ENCODE measurements at regions not wholly inside any gene's neighbourhood (a gene's known extent, or its start where the extent isn't known, plus 50 kb on each side); places are given as distances from the start of the nearest gene placed in this dataset.

DNA sequence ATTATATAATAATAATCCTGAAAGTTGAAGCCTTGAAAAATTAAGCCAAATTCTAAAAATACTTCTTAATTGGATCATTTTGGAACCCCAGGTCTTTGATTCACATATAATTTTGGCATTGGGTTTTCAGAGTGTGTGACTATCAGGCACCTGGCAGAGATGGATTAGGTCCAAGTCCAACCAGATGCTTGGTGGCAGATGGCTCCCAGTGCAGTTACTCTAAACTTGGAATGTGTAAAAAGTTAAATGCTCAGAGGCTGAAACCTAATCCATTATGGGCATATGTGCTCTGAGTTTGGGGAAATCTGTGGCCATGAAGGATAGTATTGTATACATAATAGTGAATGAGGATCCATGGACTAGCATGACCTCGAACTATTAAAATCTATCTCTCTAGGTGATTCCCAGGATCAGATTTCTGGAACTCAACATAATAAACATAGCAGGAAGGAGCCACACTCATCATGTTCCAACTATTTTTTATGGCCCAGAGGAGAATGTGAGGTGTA lies 333.0 kb downstream of the RPRM start:
- TF ChIP-seq, protein P1, sequence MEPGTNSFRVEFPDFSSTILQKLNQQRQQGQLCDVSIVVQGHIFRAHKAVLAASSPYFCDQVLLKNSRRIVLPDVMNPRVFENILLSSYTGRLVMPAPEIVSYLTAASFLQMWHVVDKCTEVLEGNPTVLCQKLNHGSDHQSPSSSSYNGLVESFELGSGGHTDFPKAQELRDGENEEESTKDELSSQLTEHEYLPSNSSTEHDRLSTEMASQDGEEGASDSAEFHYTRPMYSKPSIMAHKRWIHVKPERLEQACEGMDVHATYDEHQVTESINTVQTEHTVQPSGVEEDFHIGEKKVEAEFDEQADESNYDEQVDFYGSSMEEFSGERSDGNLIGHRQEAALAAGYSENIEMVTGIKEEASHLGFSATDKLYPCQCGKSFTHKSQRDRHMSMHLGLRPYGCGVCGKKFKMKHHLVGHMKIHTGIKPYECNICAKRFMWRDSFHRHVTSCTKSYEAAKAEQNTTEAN (CRISPR knock-in tag; conservative IDR thresholded peaks at IDR 0.05): no peak
- TF ChIP-seq NFYB (CRISPR knock-in tag; IDR thresholded peaks at IDR 0.05) (no peak), POLR2A (IDR thresholded peaks at IDR 0.05; ENCODE audit: insufficient read depth in 1 of 2, low read depth in 2 of 2, low read length in 2 of 2) (no peak), ELF4 (CRISPR knock-in tag; IDR thresholded peaks at IDR 0.05; ENCODE audit: borderline replicate concordance) (no peak), TGIF2 (CRISPR knock-in tag; IDR thresholded peaks at IDR 0.05) (no peak), ZSCAN30 (CRISPR knock-in tag; IDR thresholded peaks at IDR 0.05) (no peak), MTA3 (CRISPR knock-in tag; IDR thresholded peaks at IDR 0.05) (no peak), EZH2 (conservative IDR thresholded peaks at IDR 0.05; ENCODE audit: low read depth, low read length) (no peak)
- TF ChIP-seq, protein P2, sequence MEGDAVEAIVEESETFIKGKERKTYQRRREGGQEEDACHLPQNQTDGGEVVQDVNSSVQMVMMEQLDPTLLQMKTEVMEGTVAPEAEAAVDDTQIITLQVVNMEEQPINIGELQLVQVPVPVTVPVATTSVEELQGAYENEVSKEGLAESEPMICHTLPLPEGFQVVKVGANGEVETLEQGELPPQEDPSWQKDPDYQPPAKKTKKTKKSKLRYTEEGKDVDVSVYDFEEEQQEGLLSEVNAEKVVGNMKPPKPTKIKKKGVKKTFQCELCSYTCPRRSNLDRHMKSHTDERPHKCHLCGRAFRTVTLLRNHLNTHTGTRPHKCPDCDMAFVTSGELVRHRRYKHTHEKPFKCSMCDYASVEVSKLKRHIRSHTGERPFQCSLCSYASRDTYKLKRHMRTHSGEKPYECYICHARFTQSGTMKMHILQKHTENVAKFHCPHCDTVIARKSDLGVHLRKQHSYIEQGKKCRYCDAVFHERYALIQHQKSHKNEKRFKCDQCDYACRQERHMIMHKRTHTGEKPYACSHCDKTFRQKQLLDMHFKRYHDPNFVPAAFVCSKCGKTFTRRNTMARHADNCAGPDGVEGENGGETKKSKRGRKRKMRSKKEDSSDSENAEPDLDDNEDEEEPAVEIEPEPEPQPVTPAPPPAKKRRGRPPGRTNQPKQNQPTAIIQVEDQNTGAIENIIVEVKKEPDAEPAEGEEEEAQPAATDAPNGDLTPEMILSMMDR (CRISPR knock-in tag; IDR thresholded peaks at IDR 0.05): no peak
- TF ChIP-seq, protein P3, sequence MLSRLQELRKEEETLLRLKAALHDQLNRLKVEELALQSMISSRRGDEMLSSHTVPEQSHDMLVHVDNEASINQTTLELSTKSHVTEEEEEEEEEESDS (CRISPR knock-in tag; IDR thresholded peaks at IDR 0.05; ENCODE audit: borderline replicate concordance): no peak
- TF ChIP-seq, protein P4, sequence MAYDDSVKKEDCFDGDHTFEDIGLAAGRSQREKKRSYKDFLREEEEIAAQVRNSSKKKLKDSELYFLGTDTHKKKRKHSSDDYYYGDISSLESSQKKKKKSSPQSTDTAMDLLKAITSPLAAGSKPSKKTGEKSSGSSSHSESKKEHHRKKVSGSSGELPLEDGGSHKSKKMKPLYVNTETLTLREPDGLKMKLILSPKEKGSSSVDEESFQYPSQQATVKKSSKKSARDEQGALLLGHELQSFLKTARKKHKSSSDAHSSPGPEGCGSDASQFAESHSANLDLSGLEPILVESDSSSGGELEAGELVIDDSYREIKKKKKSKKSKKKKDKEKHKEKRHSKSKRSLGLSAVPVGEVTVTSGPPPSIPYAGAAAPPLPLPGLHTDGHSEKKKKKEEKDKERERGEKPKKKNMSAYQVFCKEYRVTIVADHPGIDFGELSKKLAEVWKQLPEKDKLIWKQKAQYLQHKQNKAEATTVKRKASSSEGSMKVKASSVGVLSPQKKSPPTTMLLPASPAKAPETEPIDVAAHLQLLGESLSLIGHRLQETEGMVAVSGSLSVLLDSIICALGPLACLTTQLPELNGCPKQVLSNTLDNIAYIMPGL (CRISPR knock-in tag; IDR thresholded peaks at IDR 0.05; ENCODE audit: borderline replicate concordance in 1 of 2, low read depth in 1 of 2): no peak
- TF ChIP-seq, protein P5, sequence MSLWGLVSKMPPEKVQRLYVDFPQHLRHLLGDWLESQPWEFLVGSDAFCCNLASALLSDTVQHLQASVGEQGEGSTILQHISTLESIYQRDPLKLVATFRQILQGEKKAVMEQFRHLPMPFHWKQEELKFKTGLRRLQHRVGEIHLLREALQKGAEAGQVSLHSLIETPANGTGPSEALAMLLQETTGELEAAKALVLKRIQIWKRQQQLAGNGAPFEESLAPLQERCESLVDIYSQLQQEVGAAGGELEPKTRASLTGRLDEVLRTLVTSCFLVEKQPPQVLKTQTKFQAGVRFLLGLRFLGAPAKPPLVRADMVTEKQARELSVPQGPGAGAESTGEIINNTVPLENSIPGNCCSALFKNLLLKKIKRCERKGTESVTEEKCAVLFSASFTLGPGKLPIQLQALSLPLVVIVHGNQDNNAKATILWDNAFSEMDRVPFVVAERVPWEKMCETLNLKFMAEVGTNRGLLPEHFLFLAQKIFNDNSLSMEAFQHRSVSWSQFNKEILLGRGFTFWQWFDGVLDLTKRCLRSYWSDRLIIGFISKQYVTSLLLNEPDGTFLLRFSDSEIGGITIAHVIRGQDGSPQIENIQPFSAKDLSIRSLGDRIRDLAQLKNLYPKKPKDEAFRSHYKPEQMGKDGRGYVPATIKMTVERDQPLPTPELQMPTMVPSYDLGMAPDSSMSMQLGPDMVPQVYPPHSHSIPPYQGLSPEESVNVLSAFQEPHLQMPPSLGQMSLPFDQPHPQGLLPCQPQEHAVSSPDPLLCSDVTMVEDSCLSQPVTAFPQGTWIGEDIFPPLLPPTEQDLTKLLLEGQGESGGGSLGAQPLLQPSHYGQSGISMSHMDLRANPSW (CRISPR knock-in tag; IDR thresholded peaks at IDR 0.05; ENCODE audit: borderline replicate concordance): no peak
- TF ChIP-seq, protein P6, sequence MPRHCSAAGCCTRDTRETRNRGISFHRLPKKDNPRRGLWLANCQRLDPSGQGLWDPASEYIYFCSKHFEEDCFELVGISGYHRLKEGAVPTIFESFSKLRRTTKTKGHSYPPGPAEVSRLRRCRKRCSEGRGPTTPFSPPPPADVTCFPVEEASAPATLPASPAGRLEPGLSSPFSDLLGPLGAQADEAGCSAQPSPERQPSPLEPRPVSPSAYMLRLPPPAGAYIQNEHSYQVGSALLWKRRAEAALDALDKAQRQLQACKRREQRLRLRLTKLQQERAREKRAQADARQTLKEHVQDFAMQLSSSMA (CRISPR knock-in tag; IDR thresholded peaks at IDR 0.05): no peak
- TF ChIP-seq, protein P7, sequence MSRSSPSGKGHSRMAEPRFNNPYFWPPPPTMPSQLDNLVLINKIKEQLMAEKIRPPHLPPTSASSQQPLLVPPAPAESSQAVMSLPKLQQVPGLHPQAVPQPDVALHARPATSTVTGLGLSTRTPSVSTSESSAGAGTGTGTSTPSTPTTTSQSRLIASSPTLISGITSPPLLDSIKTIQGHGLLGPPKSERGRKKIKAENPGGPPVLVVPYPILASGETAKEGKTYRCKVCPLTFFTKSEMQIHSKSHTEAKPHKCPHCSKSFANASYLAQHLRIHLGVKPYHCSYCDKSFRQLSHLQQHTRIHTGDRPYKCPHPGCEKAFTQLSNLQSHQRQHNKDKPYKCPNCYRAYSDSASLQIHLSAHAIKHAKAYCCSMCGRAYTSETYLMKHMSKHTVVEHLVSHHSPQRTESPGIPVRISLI (CRISPR knock-in tag; IDR thresholded peaks at IDR 0.05; ENCODE audit: borderline replicate concordance): no peak

Measured in HepG2 (cell line).